Suprapubic skin (tissue), 4 donors: ENCODE measurements at regions not wholly inside any gene's neighbourhood (a gene's known extent, or its start where the extent isn't known, plus 50 kb on each side); places are given as distances from the start of the nearest gene placed in this dataset.

Source experiments
- POLR2A ChIP-seq, 2 donors: fragments of 450-650 bp; IDR thresholded peaks; one replicate each; pipeline ENCODE4 v1.6.1; 2017; ENCODE audit warnings: antibody characterized with exemption in 2 of 2, mild to moderate bottlenecking in 2 of 2, moderate library complexity in 2 of 2
- POLR2AphosphoS5 ChIP-seq, 3 donors: sonication (generic); formaldehyde crosslinking; IDR thresholded peaks; one replicate each; pipeline ENCODE4 v1.6.1; 2017; ENCODE audit warnings: antibody characterized with exemption in 3 of 3
- TF ChIP-seq, protein P1 (sequence below), 2 donors: fragments of 200-600 bp in 1 of 2; fragments of 450-650 bp in 1 of 2; sonication (generic) in 1 of 2; IDR thresholded peaks; one replicate each; pipeline ENCODE4 v1.5.1; 2016 to 2019; ENCODE audit warnings: antibody characterized with exemption in 2 of 2, mild to moderate bottlenecking in 1 of 2, moderate library complexity in 1 of 2

DNA sequence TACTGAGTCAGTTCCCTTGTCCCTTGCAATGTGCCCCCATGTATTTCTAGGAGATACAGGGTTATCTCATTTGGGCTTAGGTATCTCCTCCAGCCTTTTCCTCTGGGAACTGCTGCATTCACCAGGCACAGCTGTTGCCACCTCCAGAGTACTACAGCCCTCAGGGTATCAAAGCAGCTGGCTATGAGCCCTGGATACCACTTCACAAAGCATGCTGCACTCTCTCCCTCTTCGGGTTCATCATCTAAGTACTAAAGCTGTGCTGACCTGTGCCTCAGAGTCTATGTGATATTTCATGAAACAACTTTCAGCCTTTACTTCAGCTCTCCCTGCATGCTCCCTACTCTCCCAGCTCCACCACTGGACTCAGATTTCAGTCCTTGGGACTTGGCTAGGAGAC, 62.3 kb downstream of the CCDC185 start:
- TF ChIP-seq, protein P1, sequence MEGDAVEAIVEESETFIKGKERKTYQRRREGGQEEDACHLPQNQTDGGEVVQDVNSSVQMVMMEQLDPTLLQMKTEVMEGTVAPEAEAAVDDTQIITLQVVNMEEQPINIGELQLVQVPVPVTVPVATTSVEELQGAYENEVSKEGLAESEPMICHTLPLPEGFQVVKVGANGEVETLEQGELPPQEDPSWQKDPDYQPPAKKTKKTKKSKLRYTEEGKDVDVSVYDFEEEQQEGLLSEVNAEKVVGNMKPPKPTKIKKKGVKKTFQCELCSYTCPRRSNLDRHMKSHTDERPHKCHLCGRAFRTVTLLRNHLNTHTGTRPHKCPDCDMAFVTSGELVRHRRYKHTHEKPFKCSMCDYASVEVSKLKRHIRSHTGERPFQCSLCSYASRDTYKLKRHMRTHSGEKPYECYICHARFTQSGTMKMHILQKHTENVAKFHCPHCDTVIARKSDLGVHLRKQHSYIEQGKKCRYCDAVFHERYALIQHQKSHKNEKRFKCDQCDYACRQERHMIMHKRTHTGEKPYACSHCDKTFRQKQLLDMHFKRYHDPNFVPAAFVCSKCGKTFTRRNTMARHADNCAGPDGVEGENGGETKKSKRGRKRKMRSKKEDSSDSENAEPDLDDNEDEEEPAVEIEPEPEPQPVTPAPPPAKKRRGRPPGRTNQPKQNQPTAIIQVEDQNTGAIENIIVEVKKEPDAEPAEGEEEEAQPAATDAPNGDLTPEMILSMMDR (IDR thresholded peaks at IDR 0.05): no peak
- TF ChIP-seq POLR2AphosphoS5 (IDR thresholded peaks at IDR 0.05) (no peak), POLR2A (IDR thresholded peaks at IDR 0.05) (no peak)
